SU-DHL-6 (cell line): ENCODE measurements at regions not wholly inside any gene's neighbourhood (a gene's known extent, or its start where the extent isn't known, plus 50 kb on each side); places are given as distances from the start of the nearest gene placed in this dataset.

Source experiments
- H2AFZ ChIP-seq: fragments of 200-600 bp; sonication (generic); 2 replicates; pipeline ENCODE4 v1.6.1; 2014; ENCODE audit warnings: low read depth, mild to moderate bottlenecking, moderate library complexity, mixed read lengths, antibody characterized with exemption, low read length; ENCODE audit not compliant: severe bottlenecking
- H3F3A ChIP-seq: fragments of 200-600 bp; shearing (Covaris generic); 2 replicates; pipeline ENCODE4 v1.6.0; 2016; ENCODE audit warnings: antibody characterized with exemption, mild to moderate bottlenecking; ENCODE audit not compliant: insufficient read depth
- H3K27ac ChIP-seq: fragments of 200-600 bp; sonication (generic); 2 replicates; pipeline ENCODE4 v1.5.1; 2016; ENCODE audit warnings: low read depth, mild to moderate bottlenecking, low read length, moderate library complexity, mixed read lengths
- H3K27me3 ChIP-seq: fragments of 200-600 bp; sonication (generic), shearing (Covaris generic); 2 replicates; pipeline ENCODE4 v1.6.0; 2014; ENCODE audit warnings: mild to moderate bottlenecking, low read length
- H3K36me3 ChIP-seq: fragments of 200-600 bp; sonication (generic); 2 replicates; pipeline ENCODE4 v1.6.1; 2014; ENCODE audit warnings: mild to moderate bottlenecking, low read length, mixed read lengths
- H3K4me2 ChIP-seq: fragments of 300-600, 200-600 bp; shearing (Covaris generic), sonication (generic); 2 replicates; pipeline ENCODE4 v1.6.0; 2014; ENCODE audit warnings: low read length, low read depth, mild to moderate bottlenecking; ENCODE audit not compliant: poor library complexity, severe bottlenecking
- H3K4me3 ChIP-seq: fragments of 200-600 bp; sonication (generic); 2 replicates; pipeline ENCODE4 v1.5.1; 2014; ENCODE audit warnings: antibody characterized with exemption, low read length, mild to moderate bottlenecking, mixed read lengths; ENCODE audit not compliant: insufficient read depth, poor library complexity, severe bottlenecking
- H3K79me2 ChIP-seq: fragments of 200-600 bp; sonication (generic); 2 replicates; pipeline ENCODE4 v1.6.1; 2014; ENCODE audit warnings: mild to moderate bottlenecking, low read length, moderate library complexity; ENCODE audit not compliant: insufficient read depth
- H3K9ac ChIP-seq: fragments of 200-600 bp; sonication (generic); 2 replicates; pipeline ENCODE4 v1.7.0; 2014; ENCODE audit warnings: mild to moderate bottlenecking, low read length
- H3K9me2 ChIP-seq: fragments of 200-600 bp; sonication (generic); replicated peaks from 2 replicates; pipeline ENCODE4 v1.6.1; 2014; ENCODE audit warnings: low read length; ENCODE audit not compliant: insufficient read depth
- H3K9me3 ChIP-seq: fragments of 200-600 bp; sonication (generic); 2 replicates; pipeline ENCODE4 v1.6.1; 2014; ENCODE audit warnings: low read length, mixed read lengths; ENCODE audit not compliant: insufficient read depth
- H4K20me1 ChIP-seq: fragments of 200-600 bp; sonication (generic); 2 replicates; pipeline ENCODE4 v1.6.1; 2014; ENCODE audit warnings: low read depth, mild to moderate bottlenecking, antibody characterized with exemption, low read length, moderate library complexity, mixed read lengths
- CTCF ChIP-seq: fragments of 200-600 bp; sonication (generic); IDR thresholded peaks from one replicate; pipeline ENCODE4 v1.5.1; 2017; ENCODE audit warnings: antibody characterized with exemption, mild to moderate bottlenecking, low read length, moderate library complexity; ENCODE audit not compliant: insufficient read depth, poor library complexity, severe bottlenecking
- EZH2phosphoT487 ChIP-seq: fragments of 200-600 bp; sonication (generic), shearing (Covaris generic); conservative IDR thresholded peaks from 2 replicates; pipeline ENCODE4 v1.6.1; 2018; ENCODE audit warnings: mild to moderate bottlenecking, antibody characterized with exemption, low read length, moderate library complexity, mixed read lengths

- Histone ChIP-seq H3K9me2 (no peaks in the 10 kb centered on the region), H2AFZ (no peak overlapping the region), H3K27me3 (no peaks in the 10 kb centered on the region), H3K79me2 (no peaks in the 10 kb centered on the region), H3K36me3 (no peaks in the 10 kb centered on the region), H3F3A (no peaks in the 10 kb centered on the region), H3K27ac (no peak overlapping the region), H3K9ac (no peak overlapping the region), H3K9me3 (no peaks in the 10 kb centered on the region), H3K4me3 (no peak overlapping the region), H4K20me1 (no peaks in the 10 kb centered on the region), H3K4me2 (no peak overlapping the region)
- no peak for TF ChIP-seq CTCF
- TF ChIP-seq EZH2phosphoT487 = no peak
These were observed 1473.5 kb upstream of the TENM4 start for GRCh38 chr11:80914311-80914710.

DNA sequence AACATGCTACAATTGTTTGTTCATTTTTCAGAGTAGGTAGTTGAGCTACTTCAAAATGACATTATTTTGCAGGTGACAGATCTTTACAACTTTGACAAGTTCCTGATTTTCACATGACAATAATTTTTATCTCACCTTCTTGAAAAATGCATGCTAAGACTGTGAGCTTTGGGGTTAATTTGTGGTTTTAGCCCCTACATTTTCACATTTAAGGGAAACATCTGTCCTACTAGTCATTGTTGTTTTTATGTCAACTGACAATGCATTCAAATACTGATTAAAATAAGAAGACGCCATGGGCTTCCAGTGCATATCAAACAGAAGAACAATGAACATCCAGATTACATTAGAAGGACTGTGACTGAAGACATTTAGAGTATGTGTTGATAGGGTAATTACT, 1470.8 kb upstream of the TENM4 start:
- Histone ChIP-seq H3K9me2 (no peaks in the 10 kb centered on the region), H4K20me1 (no peaks in the 10 kb centered on the region), H3K36me3 (no peaks in the 10 kb centered on the region), H3K4me2 (no peak overlapping the region), H3K27me3 (no peaks in the 10 kb centered on the region), H2AFZ (no peak overlapping the region), H3K9ac (no peak overlapping the region), H3F3A (no peaks in the 10 kb centered on the region), H3K4me3 (no peak overlapping the region), H3K79me2 (no peaks in the 10 kb centered on the region), H3K9me3 (no peaks in the 10 kb centered on the region), H3K27ac (no peak overlapping the region)
- no peak for TF ChIP-seq CTCF
- TF ChIP-seq EZH2phosphoT487 = no peak

DNA sequence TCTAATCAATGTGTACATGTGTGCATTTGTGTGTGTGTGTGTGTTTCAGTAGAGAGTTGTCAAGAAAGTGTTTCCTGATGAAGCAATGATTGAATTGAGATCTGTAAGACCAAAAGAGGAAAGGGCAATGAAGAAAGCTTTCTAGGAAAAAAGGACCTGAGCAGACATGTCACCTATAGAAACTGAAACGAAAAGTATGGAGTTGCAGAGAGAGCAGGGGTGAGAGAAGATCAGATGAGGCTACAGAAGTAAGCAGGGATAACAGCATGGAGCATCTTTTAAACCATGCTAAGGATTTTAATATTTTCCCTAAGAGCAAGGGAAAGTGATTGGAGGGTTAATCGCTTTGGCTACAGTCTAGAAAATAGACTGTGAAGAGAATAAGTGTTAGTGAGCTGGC, 1459.4 kb upstream of the TENM4 start:
- Histone ChIP-seq H3K27ac (no peak overlapping the region), H3K27me3 (no peaks in the 10 kb centered on the region), H2AFZ (no peak overlapping the region), H3K79me2 (no peaks in the 10 kb centered on the region), H3K4me3 (no peak overlapping the region), H4K20me1 (no peaks in the 10 kb centered on the region), H3K9me2 (no peaks in the 10 kb centered on the region), H3K36me3 (no peaks in the 10 kb centered on the region), H3K9ac (no peak overlapping the region), H3F3A (no peaks in the 10 kb centered on the region), H3K9me3 (no peaks in the 10 kb centered on the region), H3K4me2 (no peak overlapping the region)
- TF ChIP-seq EZH2phosphoT487 = no peak
- TF ChIP-seq CTCF = no peak

DNA sequence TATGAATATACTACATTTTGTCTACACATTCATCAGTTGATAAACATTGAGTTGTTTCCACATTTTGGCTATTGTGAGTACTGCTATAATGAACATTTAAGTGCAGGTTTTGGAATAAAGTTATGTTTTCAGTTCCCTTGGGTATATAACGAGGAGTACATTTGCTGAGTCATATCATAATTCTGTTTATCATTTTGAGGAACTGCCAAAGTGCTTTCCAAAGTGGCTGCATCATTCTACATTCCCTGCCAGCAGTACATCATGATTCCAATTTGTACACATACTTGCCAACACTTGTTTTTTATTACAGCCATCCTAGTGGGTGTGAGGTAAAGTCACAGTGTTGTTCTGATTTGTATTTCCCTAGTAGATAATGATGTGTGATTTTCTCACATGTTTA, 1458.6 kb upstream of the TENM4 start:
- Histone ChIP-seq H2AFZ (no peak overlapping the region), H3K79me2 (no peaks in the 10 kb centered on the region), H4K20me1 (no peaks in the 10 kb centered on the region), H3K4me3 (no peak overlapping the region), H3K4me2 (no peak overlapping the region), H3K27me3 (no peaks in the 10 kb centered on the region), H3K9me3 (no peaks in the 10 kb centered on the region), H3F3A (no peaks in the 10 kb centered on the region), H3K36me3 (no peaks in the 10 kb centered on the region), H3K9ac (no peak overlapping the region), H3K27ac (no peak overlapping the region), H3K9me2 (no peaks in the 10 kb centered on the region)
- TF ChIP-seq CTCF (no peak), EZH2phosphoT487 (no peak)
